RWPE1 (cell line): ENCODE measurements at regions not wholly inside any gene's neighbourhood (a gene's known extent, or its start where the extent isn't known, plus 50 kb on each side); places are given as distances from the start of the nearest gene placed in this dataset.

Experiments
- CTCF ChIA-PET: fragments of 350-600 bp; sonication (Branson Sonifier 250); formaldehyde crosslinking; extraction: SDS; loops from one replicate; lab custom pipeline; 2021; lab: Yijun Ruan, JAX
- POLR2A ChIA-PET: fragments of 400-600 bp; formaldehyde crosslinking; extraction: SDS; loops from one replicate; lab custom pipeline; 2020; ENCODE audit warnings: antibody characterized with exemption; ENCODE audit not compliant: low non-redundant PET; lab: Yijun Ruan, JAX
- DNase-seq: peaks from one replicate; pipeline ENCODE4 v3.0.0; 2012; ENCODE audit warnings: low spot score
- H3K27ac ChIP-seq: fragments of 450-650 bp; 2 replicates; pipeline ENCODE4 v1.5.1; 2017
- TF ChIP-seq, protein P1 (sequence below): fragments of 450-650 bp; conservative IDR thresholded peaks from 2 replicates; pipeline ENCODE4 v1.5.1; 2017; ENCODE audit warnings: low read depth, mild to moderate bottlenecking

DNA sequence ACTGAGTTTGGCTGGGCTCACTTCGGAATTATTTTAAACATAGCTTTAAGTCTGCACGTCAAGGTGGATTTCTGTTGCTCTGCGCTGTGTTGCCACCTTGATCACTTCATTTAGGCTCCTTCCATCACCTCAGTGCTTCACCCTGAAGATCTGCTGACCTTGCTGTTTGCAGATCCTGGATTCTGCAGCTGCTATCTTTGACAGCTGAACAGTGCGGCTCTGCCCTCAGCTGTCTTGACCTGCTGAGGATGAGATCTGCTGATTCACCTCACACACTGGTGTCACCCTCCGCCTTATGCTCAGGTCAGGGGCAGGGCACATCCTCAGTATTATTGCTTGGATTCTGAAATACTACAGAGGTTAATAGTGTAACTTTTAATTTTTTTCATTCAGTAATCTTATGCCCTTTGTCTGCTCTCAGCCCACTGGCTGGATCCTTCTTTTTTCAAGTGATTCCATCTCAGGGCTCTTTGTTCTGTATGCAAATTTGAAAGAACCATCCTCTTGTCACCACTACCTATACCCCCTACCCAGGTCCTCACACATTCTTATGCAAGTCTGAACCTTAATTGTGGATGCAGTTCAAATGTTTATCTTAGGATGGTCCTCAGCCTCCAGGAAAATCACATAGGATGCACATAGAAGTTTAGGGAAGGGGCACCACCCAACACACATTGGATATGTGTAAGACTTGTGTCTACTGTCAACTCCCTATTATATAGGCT lies 364.0 kb downstream of the OLFM3 start:
- TF ChIP-seq, protein P1, sequence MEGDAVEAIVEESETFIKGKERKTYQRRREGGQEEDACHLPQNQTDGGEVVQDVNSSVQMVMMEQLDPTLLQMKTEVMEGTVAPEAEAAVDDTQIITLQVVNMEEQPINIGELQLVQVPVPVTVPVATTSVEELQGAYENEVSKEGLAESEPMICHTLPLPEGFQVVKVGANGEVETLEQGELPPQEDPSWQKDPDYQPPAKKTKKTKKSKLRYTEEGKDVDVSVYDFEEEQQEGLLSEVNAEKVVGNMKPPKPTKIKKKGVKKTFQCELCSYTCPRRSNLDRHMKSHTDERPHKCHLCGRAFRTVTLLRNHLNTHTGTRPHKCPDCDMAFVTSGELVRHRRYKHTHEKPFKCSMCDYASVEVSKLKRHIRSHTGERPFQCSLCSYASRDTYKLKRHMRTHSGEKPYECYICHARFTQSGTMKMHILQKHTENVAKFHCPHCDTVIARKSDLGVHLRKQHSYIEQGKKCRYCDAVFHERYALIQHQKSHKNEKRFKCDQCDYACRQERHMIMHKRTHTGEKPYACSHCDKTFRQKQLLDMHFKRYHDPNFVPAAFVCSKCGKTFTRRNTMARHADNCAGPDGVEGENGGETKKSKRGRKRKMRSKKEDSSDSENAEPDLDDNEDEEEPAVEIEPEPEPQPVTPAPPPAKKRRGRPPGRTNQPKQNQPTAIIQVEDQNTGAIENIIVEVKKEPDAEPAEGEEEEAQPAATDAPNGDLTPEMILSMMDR: no peak
- ChIA-PET CTCF (no interaction called here), POLR2A (no interaction called here)
- DNase-seq: no peak
- no peak overlapping the region for H3K27ac ChIP-seq

DNA sequence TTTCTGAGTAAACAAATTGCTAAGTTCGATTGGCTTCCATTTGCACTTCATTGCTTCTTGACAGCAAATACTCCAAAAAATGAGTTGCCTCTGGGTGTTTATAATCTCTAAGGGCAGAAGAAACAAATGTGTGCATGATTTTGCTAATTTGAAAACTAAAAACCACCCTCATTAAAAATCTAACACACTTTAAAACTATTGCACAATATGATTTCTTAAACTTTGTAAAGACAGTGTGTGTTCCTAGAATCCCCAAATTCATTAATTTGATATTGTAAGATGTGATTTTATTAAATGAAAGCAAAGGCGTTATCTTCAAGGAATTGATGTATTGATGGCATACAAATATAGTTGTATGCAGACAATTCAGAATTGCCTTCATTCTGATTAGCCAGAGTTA lies 350.9 kb downstream of the OLFM3 start:
- POLR2A ChIA-PET: no interaction called here
- no peak for DNase-seq
- H3K27ac ChIP-seq: no peak overlapping the region
- CTCF ChIA-PET: no interaction called here
- TF ChIP-seq, protein P1: no peak

- POLR2A ChIA-PET: no interaction called here
- CTCF ChIA-PET: interaction anchor here (0.6 kb wide), 2 partner anchors 894 to 1112 kb away, joined by 3 read pairs; no protein-coding TSS in a partner anchor
- DNase-seq: no peak
- H3K27ac ChIP-seq: no peak overlapping the region
- TF ChIP-seq, protein P1: no peak
Measured at GRCh38 chr1:101652484-101652883, 344.2 kb downstream of the OLFM3 start.

GRCh38 chr1:101653482-101653946 lies 343.2 kb downstream of the OLFM3 start:
- no peak for DNase-seq
- ChIA-PET CTCF (interaction anchor here (0.6 kb wide), 1 partner anchor 88 kb away, joined by 4 read pairs; no protein-coding TSS in a partner anchor), POLR2A (no interaction called here)
- TF ChIP-seq, protein P1: peak; percentile 26
- H3K27ac ChIP-seq: no peak overlapping the region

DNA sequence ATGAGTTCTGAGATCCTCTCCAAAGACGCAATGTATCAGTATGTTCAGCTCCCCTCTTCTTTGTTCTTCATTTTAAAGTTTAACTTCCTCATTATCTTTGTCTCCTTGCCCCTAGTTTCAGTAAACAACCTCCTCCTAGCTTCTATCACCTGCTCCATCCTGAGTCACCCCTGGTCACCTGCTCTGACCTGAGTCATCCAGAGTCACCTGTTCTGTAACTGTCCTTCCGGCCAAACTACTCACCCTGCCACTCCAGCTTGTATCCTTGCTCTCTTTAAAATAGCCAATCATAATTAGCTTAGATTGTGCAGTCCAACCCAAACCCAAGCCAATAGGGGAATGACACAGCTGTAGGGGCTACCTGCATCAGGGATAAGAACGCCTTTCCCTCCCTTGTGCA lies 332.0 kb downstream of the OLFM3 start:
- TF ChIP-seq, protein P1: no peak
- ChIA-PET POLR2A (no interaction called here), CTCF (interaction anchor here (0.6 kb wide), 2 partner anchors 45 to 767 kb away, joined by 3 to 4 read pairs; no protein-coding TSS in a partner anchor)
- no peak for DNase-seq
- no peak overlapping the region for H3K27ac ChIP-seq

DNA sequence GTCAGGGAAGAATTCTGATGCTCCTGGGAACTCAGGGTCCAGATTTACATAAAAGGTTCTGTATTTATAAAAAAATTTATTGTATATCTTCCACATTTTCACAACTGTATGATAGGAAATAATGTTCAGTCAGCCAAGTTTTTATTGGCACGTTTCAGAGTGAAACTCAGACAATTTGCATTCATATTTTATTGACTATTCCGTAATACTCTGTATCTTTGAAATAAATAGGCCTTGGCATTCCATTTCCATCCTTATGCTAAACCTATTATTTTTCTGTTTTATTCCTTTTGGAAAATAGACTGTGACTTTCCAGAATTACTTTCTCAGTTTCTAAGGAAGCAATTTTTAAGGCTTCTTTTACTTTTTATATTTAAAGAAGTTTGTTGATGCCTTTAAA lies 329.0 kb downstream of the OLFM3 start:
- TF ChIP-seq, protein P1: no peak
- ChIA-PET CTCF (no interaction called here), POLR2A (no interaction called here)
- DNase-seq: no peak
- no peak overlapping the region for H3K27ac ChIP-seq
